Thyroid gland (tissue), 4 donors: ENCODE measurements at regions not wholly inside any gene's neighbourhood (a gene's known extent, or its start where the extent isn't known, plus 50 kb on each side); places are given as distances from the start of the nearest gene placed in this dataset.
A peak's percentile ranks its signal among the peaks of the same experiment; 100 is the strongest.

ENCODE experiments used
- DNase-seq, 2 donors: peaks; one replicate each; pipeline ENCODE4 v3.0.0-alpha.2; 2019
- H3K27ac ChIP-seq, 3 donors: fragments of 200-600 bp; sonication (generic); 1 replicate in 2 of 3; 2 replicates in 1 of 3; pipeline ENCODE4 v1.5.1; 2016 to 2019; ENCODE audit warnings: mild to moderate bottlenecking in 1 of 3, moderate library complexity in 1 of 3
- H3K27me3 ChIP-seq: fragments of 200-600 bp; sonication (generic); one replicate; pipeline ENCODE4 v1.5.1; 2019
- H3K36me3 ChIP-seq, 2 donors: fragments of 200-600 bp; sonication (generic); one replicate each; pipeline ENCODE4 v1.5.1; 2016 to 2019
- H3K4me1 ChIP-seq, 2 donors: fragments of 200-600 bp; sonication (generic); one replicate each; pipeline ENCODE4 v1.5.1; 2017 to 2019
- H3K4me3 ChIP-seq, 3 donors: fragments of 200-600 bp; sonication (generic); replicated peaks in 1 of 3; 1 replicate in 2 of 3; 2 replicates in 1 of 3; pipeline ENCODE4 v1.5.1; 2016; ENCODE audit warnings: mild to moderate bottlenecking in 1 of 3
- H3K9me3 ChIP-seq: fragments of 200-600 bp; sonication (generic); one replicate; pipeline ENCODE4 v1.5.1; 2017
- POLR2A ChIP-seq, 2 donors: fragments of 450-650 bp; IDR thresholded peaks; one replicate each; pipeline ENCODE4 v1.6.1; 2017; ENCODE audit warnings: antibody characterized with exemption in 2 of 2, mild to moderate bottlenecking in 2 of 2, moderate library complexity in 1 of 2
- WGBS, 2 donors: methylation state at CpG; one replicate each; pipeline ENCODE4 v1.1.5; 2017; 5-methylcytosine and 5-hydroxymethylcytosine counted together
- intact Hi-C: fragments of 100-400 bp; cut with DNase I; formaldehyde crosslinking; loops from one replicate; pipeline ENCODE4 v1.15.1; 2023
- TF ChIP-seq, protein P1 (sequence below), 6 experiments: fragments of 200-600 bp in 3 of 6; fragments of 450-650 bp in 3 of 6; sonication (generic) in 3 of 6; IDR thresholded peaks; one replicate each; pipeline ENCODE4 v1.5.1; 2016 to 2019; ENCODE audit warnings: antibody characterized with exemption in 6 of 6, mild to moderate bottlenecking in 2 of 6, inconsistent platforms in 1 of 6, moderate library complexity in 1 of 6

DNA sequence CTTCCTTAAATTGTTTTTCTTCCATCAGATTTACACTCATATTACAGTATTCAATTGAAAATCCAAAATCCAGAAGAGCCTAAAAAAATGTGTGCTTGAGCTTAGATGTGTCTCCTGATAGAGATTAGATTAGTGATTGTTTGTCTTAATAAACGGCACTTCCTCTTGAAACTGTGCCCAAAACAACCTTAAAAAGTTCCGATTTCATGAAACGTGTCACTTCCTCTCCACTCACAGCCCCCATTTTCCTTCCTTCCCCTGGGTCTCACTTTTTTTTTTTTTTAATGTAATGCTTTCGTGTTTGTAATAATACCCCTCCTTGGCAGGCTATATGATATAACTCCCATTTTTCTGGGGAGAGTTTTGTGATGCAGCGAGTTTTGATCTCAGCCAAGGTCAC is 114.8 kb upstream of the ADO start:
- Histone ChIP-seq H3K27ac (no peak overlapping the region), H3K4me3 (no peak overlapping the region), H3K27me3 (no peaks in the 10 kb centered on the region), H3K36me3 (no peaks in the 10 kb centered on the region), H3K4me1 (peaks cover 7 to 33% of the 10 kb centered on the region in 2 donors), H3K9me3 (no peaks in the 10 kb centered on the region)
- TF ChIP-seq, protein P1, sequence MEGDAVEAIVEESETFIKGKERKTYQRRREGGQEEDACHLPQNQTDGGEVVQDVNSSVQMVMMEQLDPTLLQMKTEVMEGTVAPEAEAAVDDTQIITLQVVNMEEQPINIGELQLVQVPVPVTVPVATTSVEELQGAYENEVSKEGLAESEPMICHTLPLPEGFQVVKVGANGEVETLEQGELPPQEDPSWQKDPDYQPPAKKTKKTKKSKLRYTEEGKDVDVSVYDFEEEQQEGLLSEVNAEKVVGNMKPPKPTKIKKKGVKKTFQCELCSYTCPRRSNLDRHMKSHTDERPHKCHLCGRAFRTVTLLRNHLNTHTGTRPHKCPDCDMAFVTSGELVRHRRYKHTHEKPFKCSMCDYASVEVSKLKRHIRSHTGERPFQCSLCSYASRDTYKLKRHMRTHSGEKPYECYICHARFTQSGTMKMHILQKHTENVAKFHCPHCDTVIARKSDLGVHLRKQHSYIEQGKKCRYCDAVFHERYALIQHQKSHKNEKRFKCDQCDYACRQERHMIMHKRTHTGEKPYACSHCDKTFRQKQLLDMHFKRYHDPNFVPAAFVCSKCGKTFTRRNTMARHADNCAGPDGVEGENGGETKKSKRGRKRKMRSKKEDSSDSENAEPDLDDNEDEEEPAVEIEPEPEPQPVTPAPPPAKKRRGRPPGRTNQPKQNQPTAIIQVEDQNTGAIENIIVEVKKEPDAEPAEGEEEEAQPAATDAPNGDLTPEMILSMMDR (IDR thresholded peaks at IDR 0.05): no peak
- TF ChIP-seq POLR2A (IDR thresholded peaks at IDR 0.05): no peak
- DNase-seq: no peak
- WGBS, 2 donors: 56 to 71% methylated on average over 5 of the region's 5 CpGs
- intact Hi-C loops: no loop called here

DNA sequence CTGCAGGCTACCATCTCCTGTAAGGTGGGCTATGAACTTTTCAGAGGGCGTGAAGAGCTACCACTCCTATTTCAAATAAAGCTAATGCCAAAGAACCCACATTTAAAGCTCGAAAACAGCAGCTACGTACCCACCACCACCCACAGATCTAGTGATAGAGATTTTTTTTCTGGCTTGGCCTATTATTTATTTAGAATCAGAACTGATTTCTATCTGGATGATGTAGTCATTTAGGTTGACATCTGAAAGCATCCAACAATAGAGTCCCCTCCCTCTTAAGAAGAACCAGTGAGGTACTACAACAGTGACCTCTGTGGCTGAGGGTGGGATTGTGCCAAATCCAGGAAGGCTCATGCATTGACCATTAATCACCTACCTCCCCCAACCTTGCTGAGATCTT is 113.8 kb upstream of the ADO start:
- intact Hi-C loops: no loop called here
- Histone ChIP-seq H3K4me3 (no peak overlapping the region), H3K27ac (peak overlapping the region in 2 of 3 donors; percentile 49 to 75), H3K4me1 (peaks cover 7 to 33% of the 10 kb centered on the region in 2 donors), H3K9me3 (no peaks in the 10 kb centered on the region), H3K36me3 (no peaks in the 10 kb centered on the region), H3K27me3 (no peaks in the 10 kb centered on the region)
- no peak for TF ChIP-seq POLR2A (IDR thresholded peaks at IDR 0.05)
- TF ChIP-seq, protein P1 (IDR thresholded peaks at IDR 0.05): no peak
- no peak for DNase-seq
- WGBS, 2 donors: 89 to 93% methylated on average over 3 of the region's 3 CpGs

DNA sequence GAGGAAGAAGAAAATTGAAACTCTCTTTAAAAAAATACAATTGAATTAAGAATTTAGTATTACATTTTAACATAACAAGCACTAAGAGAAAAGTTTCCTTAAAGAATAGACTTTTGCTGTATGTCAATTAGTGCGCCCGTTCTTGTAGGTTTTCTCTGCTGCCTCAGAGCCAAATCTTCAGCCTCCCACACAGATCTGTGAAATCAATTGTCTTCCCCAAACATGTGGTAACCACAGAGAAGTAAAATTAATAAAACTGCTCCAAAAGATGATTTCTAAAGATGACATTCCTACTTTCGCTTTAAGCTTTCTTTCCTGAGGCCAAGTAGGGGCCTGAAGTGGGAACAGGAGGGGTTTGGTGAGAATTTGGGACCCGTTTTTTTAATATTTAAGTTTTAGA is 113.2 kb upstream of the ADO start:
- Histone ChIP-seq H3K27ac (peak overlapping the region; percentile 49 to 84 (median 75)), H3K27me3 (no peaks in the 10 kb centered on the region), H3K4me1 (peaks cover 7 to 33% of the 10 kb centered on the region in 2 donors), H3K36me3 (no peaks in the 10 kb centered on the region), H3K9me3 (no peaks in the 10 kb centered on the region), H3K4me3 (no peak overlapping the region)
- DNase-seq: no peak
- WGBS, 2 donors: 39 to 61% methylated on average over 4 of the region's 4 CpGs
- intact Hi-C loops: no loop called here
- no peak for TF ChIP-seq POLR2A (IDR thresholded peaks at IDR 0.05)
- TF ChIP-seq, protein P1 (IDR thresholded peaks at IDR 0.05): no peak

DNA sequence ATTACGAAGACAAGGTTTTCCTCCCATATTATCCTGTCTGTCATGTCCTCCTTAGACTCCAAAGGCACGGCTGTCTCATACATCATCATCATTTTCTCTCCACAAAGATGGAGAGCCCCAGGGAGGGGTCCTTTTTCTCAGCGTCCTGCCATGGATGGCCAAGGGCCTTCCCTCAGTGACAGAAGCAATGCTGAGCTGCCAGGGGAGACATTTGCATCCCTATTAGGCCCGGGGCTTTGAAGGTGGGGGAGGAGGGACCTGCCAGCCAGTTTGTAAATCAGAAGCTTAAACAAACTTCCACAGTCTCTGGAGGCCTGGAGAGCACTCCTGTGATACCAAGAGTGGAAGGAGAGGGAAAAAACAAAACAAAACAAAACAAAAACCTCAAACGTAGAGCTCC is 112.4 kb upstream of the ADO start:
- intact Hi-C loops: no loop called here
- Histone ChIP-seq H3K36me3 (no peaks in the 10 kb centered on the region), H3K27ac (peak overlapping the region; percentile 49 to 84 (median 75)), H3K9me3 (no peaks in the 10 kb centered on the region), H3K27me3 (no peaks in the 10 kb centered on the region), H3K4me3 (no peak overlapping the region), H3K4me1 (peaks cover 7 to 33% of the 10 kb centered on the region in 2 donors)
- TF ChIP-seq, protein P1 (IDR thresholded peaks at IDR 0.05): no peak
- no peak for TF ChIP-seq POLR2A (IDR thresholded peaks at IDR 0.05)
- WGBS, 2 donors: 42 to 48% methylated on average over 5 of the region's 5 CpGs
- DNase-seq: peak; percentile 87

DNA sequence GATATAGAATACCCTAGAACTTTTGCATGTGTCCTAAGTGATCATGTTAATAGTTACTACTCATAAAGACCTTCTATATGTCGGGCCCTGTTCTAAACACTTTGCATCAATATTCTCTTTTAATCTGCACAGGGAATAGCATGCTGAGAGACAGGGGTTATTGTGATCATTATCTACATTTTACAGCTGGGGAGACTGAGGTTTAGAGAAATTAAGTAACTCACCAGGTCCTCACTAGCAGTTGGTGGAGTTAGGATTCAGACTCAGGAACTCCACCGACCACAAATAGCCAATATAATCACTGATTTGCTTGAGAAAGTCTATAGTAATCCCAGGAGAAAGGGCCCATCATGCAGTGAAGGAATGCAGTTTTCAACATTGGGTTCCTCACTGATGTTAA is 111.2 kb upstream of the ADO start:
- DNase-seq: no peak
- Histone ChIP-seq H3K27ac (peak overlapping the region in 2 of 3 donors; percentile 75 to 90), H3K4me3 (no peak overlapping the region), H3K9me3 (no peaks in the 10 kb centered on the region), H3K27me3 (no peaks in the 10 kb centered on the region), H3K4me1 (peaks cover 7 to 33% of the 10 kb centered on the region in 2 donors), H3K36me3 (no peaks in the 10 kb centered on the region)
- WGBS, 2 donors: 92 to 93% methylated on average over 2 of the region's 2 CpGs
- intact Hi-C loops: no loop called here
- no peak for TF ChIP-seq POLR2A (IDR thresholded peaks at IDR 0.05)
- TF ChIP-seq, protein P1 (IDR thresholded peaks at IDR 0.05): no peak
